Ascending aorta (tissue), 2 donors: ENCODE measurements at regions not wholly inside any gene's neighbourhood (a gene's known extent, or its start where the extent isn't known, plus 50 kb on each side); places are given as distances from the start of the nearest gene placed in this dataset.

Experiments used
- DNase-seq, 2 donors: peaks; one replicate each; pipeline ENCODE4 v3.0.0-alpha.2; 2019; ENCODE audit warnings: low spot score in 2 of 2
- H3K27ac ChIP-seq, 2 donors: fragments of 200-600 bp; sonication (generic); one replicate each; pipeline ENCODE4 v1.5.1; 2016 to 2017; ENCODE audit warnings: mild to moderate bottlenecking in 1 of 2
- H3K27me3 ChIP-seq: fragments of 200-600 bp; sonication (generic); one replicate; pipeline ENCODE4 v1.5.1; 2017
- H3K36me3 ChIP-seq, 2 donors: fragments of 200-600 bp; sonication (generic); one replicate each; pipeline ENCODE4 v1.5.1; 2016
- H3K4me1 ChIP-seq, 2 donors: fragments of 200-600 bp; sonication (generic); one replicate each; pipeline ENCODE4 v1.5.1; 2016 to 2017; ENCODE audit warnings: mild to moderate bottlenecking in 1 of 2
- H3K4me3 ChIP-seq, 2 donors: fragments of 200-600 bp; sonication (generic); one replicate each; pipeline ENCODE4 v1.5.1; 2016 to 2017; ENCODE audit warnings: mild to moderate bottlenecking in 1 of 2
- H3K9me3 ChIP-seq, 2 donors: fragments of 200-600 bp; sonication (generic); one replicate each; pipeline ENCODE4 v1.5.1; 2016
- CTCF ChIP-seq, 3 experiments: fragments of 200-600 bp in 2 of 3; fragments of 450-650 bp in 1 of 3; sonication (generic) in 2 of 3; IDR thresholded peaks; one replicate each; pipeline ENCODE4 v1.5.1; 2016 to 2019; ENCODE audit warnings: antibody characterized with exemption in 3 of 3, mild to moderate bottlenecking in 1 of 3, moderate library complexity in 1 of 3
- intact Hi-C: fragments of 100-400 bp; cut with DNase I; formaldehyde crosslinking; loops from one replicate; pipeline ENCODE4 v1.15.1; 2023

DNA sequence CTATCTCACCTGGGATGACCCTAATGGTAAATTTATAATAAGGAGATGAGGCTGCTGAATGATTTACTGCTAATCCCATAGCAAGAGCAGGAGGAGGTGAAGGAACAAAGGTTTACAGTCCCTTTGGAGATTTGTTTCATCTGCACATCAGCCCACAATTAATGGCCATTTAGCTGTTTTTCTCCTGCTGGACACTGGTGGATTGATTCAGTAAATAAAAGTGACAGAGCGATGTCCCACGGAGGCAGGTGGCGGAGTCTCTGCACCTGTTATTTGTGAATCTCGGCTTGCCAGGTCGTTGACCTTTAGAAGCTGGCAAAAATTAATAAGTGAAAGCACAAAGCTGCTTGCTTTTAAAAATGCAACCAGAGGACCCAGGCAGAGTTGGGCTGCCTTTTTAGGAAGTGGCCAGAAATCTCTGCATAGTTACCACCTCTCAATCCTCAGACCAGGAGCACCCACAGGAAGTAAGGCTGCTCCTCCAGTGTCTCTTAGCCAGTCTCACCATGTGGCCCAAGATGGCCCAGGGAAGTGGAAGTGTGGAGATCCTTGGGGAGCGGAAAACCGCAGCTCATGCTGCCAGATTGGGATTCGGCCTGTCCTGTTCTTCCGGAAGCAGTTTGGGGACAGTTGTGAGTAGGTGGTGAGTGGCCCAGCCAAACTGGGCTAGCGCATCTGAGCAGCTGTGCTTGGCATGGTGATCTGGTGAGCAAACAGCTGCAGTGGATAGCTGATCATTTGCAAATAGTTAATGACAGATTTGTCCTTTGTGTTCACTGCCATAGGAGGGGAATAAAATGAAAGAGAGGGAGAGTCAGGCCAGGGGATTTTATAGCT is 1005.7 kb upstream of the PIK3C3 start:
- Histone ChIP-seq H3K27me3 (no peaks in the 10 kb centered on the region), H3K27ac (no peak overlapping the region), H3K4me3 (no peak overlapping the region), H3K9me3 (no peaks in the 10 kb centered on the region), H3K36me3 (no peaks in the 10 kb centered on the region), H3K4me1 (no peaks in the 10 kb centered on the region)
- no peak for TF ChIP-seq CTCF (IDR thresholded peaks at IDR 0.05)
- intact Hi-C loops = no loop called here
- DNase-seq = no peak

DNA sequence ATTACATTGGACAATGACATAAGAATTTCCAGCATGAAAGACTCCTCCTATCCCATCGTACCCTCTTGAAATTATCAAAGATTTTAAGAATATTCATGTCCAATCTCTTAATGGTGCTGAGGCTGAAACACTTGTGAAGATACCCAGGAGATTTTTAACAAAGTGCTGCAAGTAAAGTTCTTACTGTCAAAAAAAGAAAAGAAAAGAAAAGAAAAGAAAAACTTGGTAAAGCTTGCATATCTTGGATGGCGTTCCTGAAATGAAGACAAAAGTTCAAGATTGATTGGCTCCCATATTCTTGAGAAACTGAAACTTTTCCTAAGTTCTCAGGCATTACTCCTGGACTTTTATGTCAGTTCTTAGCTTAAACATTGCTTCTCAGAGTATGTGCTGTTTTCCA is 1010.5 kb upstream of the PIK3C3 start:
- no peak overlapping the region for H3K27ac ChIP-seq
- TF ChIP-seq CTCF (IDR thresholded peaks at IDR 0.05) = no peak
- no peaks in the 10 kb centered on the region for H3K4me1 ChIP-seq
- no peaks in the 10 kb centered on the region for H3K36me3 ChIP-seq
- intact Hi-C loops = no loop called here
- no peak overlapping the region for H3K4me3 ChIP-seq
- no peaks in the 10 kb centered on the region for H3K9me3 ChIP-seq
- DNase-seq = no peak
- no peaks in the 10 kb centered on the region for H3K27me3 ChIP-seq

- intact Hi-C loops = no loop called here
- no peak for DNase-seq
- H3K36me3 ChIP-seq = no peaks in the 10 kb centered on the region
- no peaks in the 10 kb centered on the region for H3K27me3 ChIP-seq
- no peak overlapping the region for H3K27ac ChIP-seq
- peak overlapping the region; percentile 12 to 56 for H3K4me3 ChIP-seq
- no peak for TF ChIP-seq CTCF (IDR thresholded peaks at IDR 0.05)
- no peaks in the 10 kb centered on the region for H3K4me1 ChIP-seq
- no peaks in the 10 kb centered on the region for H3K9me3 ChIP-seq
Measured at GRCh38 chr18:40939656-40940515, 1015.1 kb upstream of the PIK3C3 start.

DNA sequence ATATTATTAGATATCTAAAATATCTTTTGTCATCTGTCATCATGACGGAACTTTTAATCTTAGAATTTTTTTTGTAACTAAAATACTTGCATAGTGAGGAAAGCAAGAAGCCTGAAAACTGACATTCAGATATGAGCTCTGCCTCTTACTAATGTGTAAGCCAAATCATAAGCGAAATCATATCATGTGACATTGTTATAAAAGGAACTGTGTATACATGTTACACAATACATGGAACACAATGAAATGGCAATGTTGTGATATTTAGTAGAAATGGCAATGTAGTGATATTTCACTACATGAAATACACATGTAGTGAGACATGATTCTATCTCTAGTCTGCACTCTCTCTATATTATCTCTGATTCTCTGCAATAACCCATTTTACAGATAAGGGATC is 1016.4 kb upstream of the PIK3C3 start:
- intact Hi-C loops = no loop called here
- H3K27ac ChIP-seq = no peak overlapping the region
- no peaks in the 10 kb centered on the region for H3K36me3 ChIP-seq
- H3K9me3 ChIP-seq = no peaks in the 10 kb centered on the region
- H3K27me3 ChIP-seq = no peaks in the 10 kb centered on the region
- no peaks in the 10 kb centered on the region for H3K4me1 ChIP-seq
- DNase-seq = no peak
- TF ChIP-seq CTCF (IDR thresholded peaks at IDR 0.05) = no peak
- no peak overlapping the region for H3K4me3 ChIP-seq

DNA sequence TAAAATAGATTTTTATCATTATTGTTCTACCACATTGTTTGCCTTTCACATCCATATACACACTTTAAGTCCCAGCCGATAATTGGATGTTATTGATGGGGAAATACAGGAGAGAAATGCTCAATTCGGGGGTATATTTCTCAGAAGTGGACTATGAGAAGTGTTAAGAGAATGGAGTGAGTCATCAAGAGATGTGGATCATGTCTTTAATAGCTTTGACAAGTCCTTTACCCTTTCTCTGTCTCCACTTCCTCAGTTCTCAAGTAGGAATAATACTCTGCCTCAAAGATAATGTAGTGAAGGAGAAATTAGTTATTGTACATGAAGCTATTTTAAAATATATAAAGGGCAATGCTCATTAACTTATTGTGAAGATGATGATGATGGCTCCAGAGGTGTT is 1017.6 kb upstream of the PIK3C3 start:
- TF ChIP-seq CTCF (IDR thresholded peaks at IDR 0.05) = no peak
- intact Hi-C loops = no loop called here
- no peak for DNase-seq

More for the DNA sequence above, 1017.6 kb upstream of the PIK3C3 start:
- no peaks in the 10 kb centered on the region for H3K27me3 ChIP-seq
- no peak overlapping the region for H3K27ac ChIP-seq
- no peak overlapping the region for H3K4me3 ChIP-seq
- H3K4me1 ChIP-seq = no peaks in the 10 kb centered on the region
- H3K36me3 ChIP-seq = no peaks in the 10 kb centered on the region
- no peaks in the 10 kb centered on the region for H3K9me3 ChIP-seq
